MG63 (cell line): ENCODE measurements at regions not wholly inside any gene's neighbourhood (a gene's known extent, or its start where the extent isn't known, plus 50 kb on each side); places are given as distances from the start of the nearest gene placed in this dataset.

Experiments
- DNase-seq: peaks from one replicate; pipeline ENCODE4 v3.0.0-alpha.2; 2020
- H3K27me3 ChIP-seq: fragments of 250-450 bp; sonication (Bioruptor Pico); 2 replicates; pipeline ENCODE4 v1.5.1; 2020; ENCODE audit warnings: mild to moderate bottlenecking, moderate library complexity
- H3K36me3 ChIP-seq: fragments of 250-450 bp; sonication (Bioruptor Pico); 2 replicates; pipeline ENCODE4 v1.5.1; 2020; ENCODE audit warnings: mild to moderate bottlenecking, moderate library complexity
- H3K4me3 ChIP-seq: fragments of 250-450 bp; sonication (Bioruptor Pico); 2 replicates; pipeline ENCODE4 v1.5.1; 2020; ENCODE audit warnings: mild to moderate bottlenecking, moderate library complexity
- H3K9me3 ChIP-seq: fragments of 250-450 bp; sonication (Bioruptor Pico); 2 replicates; pipeline ENCODE4 v1.5.1; 2020; ENCODE audit warnings: mild to moderate bottlenecking, moderate library complexity

GRCh38 chr22:47630741-47631534 lies 868.5 kb downstream of the TBC1D22A start:
- Histone ChIP-seq H3K36me3 (peaks cover 10% of the 10 kb centered on the region), H3K4me3 (peak overlapping the region; percentile 79), H3K27me3 (no peaks in the 10 kb centered on the region), H3K9me3 (no peaks in the 10 kb centered on the region)
- peak; percentile 31 for DNase-seq

GRCh38 chr22:47629791-47630655 lies 867.6 kb downstream of the TBC1D22A start:
- Histone ChIP-seq H3K9me3 (no peaks in the 10 kb centered on the region), H3K4me3 (no peak overlapping the region), H3K27me3 (no peaks in the 10 kb centered on the region), H3K36me3 (peaks cover under 1% of the 10 kb centered on the region; the same call in 1 of the 2 replicates)
- no peak for DNase-seq

GRCh38 chr22:47629273-47629711 lies 866.8 kb downstream of the TBC1D22A start:
- H3K27me3 ChIP-seq = no peaks in the 10 kb centered on the region
- no peak for DNase-seq
- no peak overlapping the region for H3K4me3 ChIP-seq
- no peaks in the 10 kb centered on the region for H3K9me3 ChIP-seq
- no peaks in the 10 kb centered on the region for H3K36me3 ChIP-seq

GRCh38 chr22:47628477-47629272 lies 866.2 kb downstream of the TBC1D22A start:
- Histone ChIP-seq H3K27me3 (no peaks in the 10 kb centered on the region), H3K36me3 (no peaks in the 10 kb centered on the region), H3K9me3 (no peaks in the 10 kb centered on the region), H3K4me3 (no peak overlapping the region)
- DNase-seq = no peak

- H3K9me3 ChIP-seq = no peaks in the 10 kb centered on the region
- peak; percentile 49 for DNase-seq
- H3K27me3 ChIP-seq = no peaks in the 10 kb centered on the region
- no peak overlapping the region for H3K4me3 ChIP-seq
- H3K36me3 ChIP-seq = no peaks in the 10 kb centered on the region
These were observed 865.3 kb downstream of the TBC1D22A start for GRCh38 chr22:47627556-47628253.

- Histone ChIP-seq H3K9me3 (no peaks in the 10 kb centered on the region), H3K27me3 (no peaks in the 10 kb centered on the region), H3K36me3 (no peaks in the 10 kb centered on the region), H3K4me3 (no peak overlapping the region)
- no peak for DNase-seq
These were observed 864.3 kb downstream of the TBC1D22A start for GRCh38 chr22:47626428-47627390.

- DNase-seq = no peak
- Histone ChIP-seq H3K27me3 (no peaks in the 10 kb centered on the region), H3K36me3 (no peaks in the 10 kb centered on the region), H3K4me3 (no peak overlapping the region), H3K9me3 (no peaks in the 10 kb centered on the region)
These were observed 863.3 kb downstream of the TBC1D22A start for GRCh38 chr22:47625531-47626427.

- no peak for DNase-seq
- Histone ChIP-seq H3K36me3 (no peaks in the 10 kb centered on the region), H3K4me3 (no peak overlapping the region), H3K9me3 (no peaks in the 10 kb centered on the region), H3K27me3 (no peaks in the 10 kb centered on the region)
These were observed 862.5 kb downstream of the TBC1D22A start for GRCh38 chr22:47625013-47625385.

GRCh38 chr22:47624252-47625012 lies 862.0 kb downstream of the TBC1D22A start:
- no peak for DNase-seq
- Histone ChIP-seq H3K9me3 (no peaks in the 10 kb centered on the region), H3K27me3 (no peaks in the 10 kb centered on the region), H3K4me3 (no peak overlapping the region), H3K36me3 (no peaks in the 10 kb centered on the region)

- Histone ChIP-seq H3K4me3 (no peak overlapping the region), H3K9me3 (no peaks in the 10 kb centered on the region), H3K27me3 (no peaks in the 10 kb centered on the region; the same call in 1 of the 2 replicates), H3K36me3 (no peaks in the 10 kb centered on the region)
- DNase-seq = no peak
These were observed 861.3 kb downstream of the TBC1D22A start for GRCh38 chr22:47623763-47624148.

GRCh38 chr22:47623066-47623762 lies 860.8 kb downstream of the TBC1D22A start:
- H3K4me3 ChIP-seq = no peak overlapping the region
- DNase-seq = no peak
- no peaks in the 10 kb centered on the region; the same call in 1 of the 2 replicates for H3K27me3 ChIP-seq
- no peaks in the 10 kb centered on the region for H3K9me3 ChIP-seq
- H3K36me3 ChIP-seq = no peaks in the 10 kb centered on the region

- no peaks in the 10 kb centered on the region for H3K9me3 ChIP-seq
- no peaks in the 10 kb centered on the region; the same call in 1 of the 2 replicates for H3K27me3 ChIP-seq
- H3K4me3 ChIP-seq = no peak overlapping the region
- H3K36me3 ChIP-seq = no peaks in the 10 kb centered on the region
- no peak for DNase-seq
These were observed 860.1 kb downstream of the TBC1D22A start for GRCh38 chr22:47622541-47622940.

- Histone ChIP-seq H3K27me3 (no peaks in the 10 kb centered on the region; the same call in 1 of the 2 replicates), H3K9me3 (no peaks in the 10 kb centered on the region), H3K36me3 (no peaks in the 10 kb centered on the region), H3K4me3 (no peak overlapping the region)
- DNase-seq = no peak
These were observed 858.8 kb downstream of the TBC1D22A start for GRCh38 chr22:47621253-47621652.
